Stomach (tissue), 4 donors: ENCODE measurements at regions not wholly inside any gene's neighbourhood (a gene's known extent, or its start where the extent isn't known, plus 50 kb on each side); places are given as distances from the start of the nearest gene placed in this dataset.

ENCODE experiments used
- CTCF ChIP-seq, 7 experiments: fragments of 450-650 bp in 4 of 7; fragments of 200-600 bp in 3 of 7; sonication (generic) in 3 of 7; IDR thresholded peaks; one replicate each; pipeline ENCODE4 v1.5.1; 2016 to 2019; ENCODE audit warnings: antibody characterized with exemption in 7 of 7, control low read depth in 2 of 7, mild to moderate bottlenecking in 1 of 7
- EP300 ChIP-seq: sonication (generic); formaldehyde crosslinking; IDR thresholded peaks from one replicate; pipeline ENCODE4 v1.6.1; 2017; ENCODE audit warnings: antibody characterized with exemption
- POLR2AphosphoS5 ChIP-seq, 3 donors: sonication (generic); formaldehyde crosslinking; IDR thresholded peaks; one replicate each; pipeline ENCODE4 v1.6.1; 2016; ENCODE audit warnings: antibody characterized with exemption in 3 of 3

- TF ChIP-seq CTCF (IDR thresholded peaks at IDR 0.05), result no peak
- no peak for TF ChIP-seq POLR2AphosphoS5 (IDR thresholded peaks at IDR 0.05)
- TF ChIP-seq EP300, result no peak
Measured at GRCh38 chrX:75997692-75998091, 175.2 kb upstream of the PBDC1 start.
